ENCODE measurements at regions not wholly inside any gene's neighbourhood (a gene's known extent, or its start where the extent isn't known, plus 50 kb on each side); places are given as distances from the start of the nearest gene placed in this dataset.

GRCh38 chr11:106280036-106280435 is 202.6 kb downstream of the AASDHPPT start:
- H3K4me1 Mint-ChIP-seq (ENCODE audit: unreplicated experiment) = no peaks in the 10 kb centered on the region
- TF ChIP-seq CTCF (IDR thresholded peaks at IDR 0.05; ENCODE audit: unreplicated experiment) = no peak
- no peaks in the 10 kb centered on the region for H3K36me3 Mint-ChIP-seq (ENCODE audit: low read depth, unreplicated experiment)
- no peak overlapping the region for H3K4me3 Mint-ChIP-seq (ENCODE audit: unreplicated experiment)
- no peak for DNase-seq (ENCODE audit: low spot score)
- no peaks in the 10 kb centered on the region for H3K27me3 Mint-ChIP-seq (ENCODE audit: unreplicated experiment)
- no peak overlapping the region for H3K27ac Mint-ChIP-seq (ENCODE audit: unreplicated experiment)
- H3K9me3 Mint-ChIP-seq (ENCODE audit: unreplicated experiment) = no peaks in the 10 kb centered on the region

GRCh38 chr11:106281455-106282173 is 204.2 kb downstream of the AASDHPPT start:
- DNase-seq (ENCODE audit: low spot score) = no peak
- Mint-ChIP-seq H3K4me3 (ENCODE audit: unreplicated experiment) (no peak overlapping the region), H3K27ac (ENCODE audit: unreplicated experiment) (no peak overlapping the region), H3K27me3 (ENCODE audit: unreplicated experiment) (no peaks in the 10 kb centered on the region), H3K4me1 (ENCODE audit: unreplicated experiment) (no peaks in the 10 kb centered on the region), H3K9me3 (ENCODE audit: unreplicated experiment) (no peaks in the 10 kb centered on the region), H3K36me3 (ENCODE audit: low read depth, unreplicated experiment) (no peaks in the 10 kb centered on the region)
- TF ChIP-seq CTCF (IDR thresholded peaks at IDR 0.05; ENCODE audit: unreplicated experiment) = no peak

- Mint-ChIP-seq H3K36me3 (ENCODE audit: low read depth, unreplicated experiment) (no peaks in the 10 kb centered on the region), H3K4me1 (ENCODE audit: unreplicated experiment) (no peaks in the 10 kb centered on the region), H3K9me3 (ENCODE audit: unreplicated experiment) (no peaks in the 10 kb centered on the region), H3K27me3 (ENCODE audit: unreplicated experiment) (no peaks in the 10 kb centered on the region), H3K27ac (ENCODE audit: unreplicated experiment) (no peak overlapping the region), H3K4me3 (ENCODE audit: unreplicated experiment) (no peak overlapping the region)
- TF ChIP-seq CTCF (IDR thresholded peaks at IDR 0.05; ENCODE audit: unreplicated experiment) = no peak
- DNase-seq (ENCODE audit: low spot score) = no peak
Observed at GRCh38 chr11:106286881-106287504, 209.5 kb downstream of the AASDHPPT start.

- DNase-seq (ENCODE audit: low spot score) = no peak
- H3K4me3 Mint-ChIP-seq (ENCODE audit: unreplicated experiment) = no peak overlapping the region
- no peaks in the 10 kb centered on the region for H3K36me3 Mint-ChIP-seq (ENCODE audit: low read depth, unreplicated experiment)
- no peak overlapping the region for H3K27ac Mint-ChIP-seq (ENCODE audit: unreplicated experiment)
- H3K27me3 Mint-ChIP-seq (ENCODE audit: unreplicated experiment) = no peaks in the 10 kb centered on the region
- H3K9me3 Mint-ChIP-seq (ENCODE audit: unreplicated experiment) = no peaks in the 10 kb centered on the region
- H3K4me1 Mint-ChIP-seq (ENCODE audit: unreplicated experiment) = no peaks in the 10 kb centered on the region
- TF ChIP-seq CTCF (IDR thresholded peaks at IDR 0.05; ENCODE audit: unreplicated experiment) = no peak
Observed at GRCh38 chr11:106288057-106288456, 210.6 kb downstream of the AASDHPPT start.

- Mint-ChIP-seq H3K27me3 (ENCODE audit: unreplicated experiment) (no peaks in the 10 kb centered on the region), H3K36me3 (ENCODE audit: low read depth, unreplicated experiment) (no peaks in the 10 kb centered on the region), H3K27ac (ENCODE audit: unreplicated experiment) (no peak overlapping the region), H3K4me3 (ENCODE audit: unreplicated experiment) (no peak overlapping the region), H3K9me3 (ENCODE audit: unreplicated experiment) (no peaks in the 10 kb centered on the region), H3K4me1 (ENCODE audit: unreplicated experiment) (no peaks in the 10 kb centered on the region)
- TF ChIP-seq CTCF (IDR thresholded peaks at IDR 0.05; ENCODE audit: unreplicated experiment) = no peak
- no peak for DNase-seq (ENCODE audit: low spot score)
Observed at GRCh38 chr11:106288822-106289387, 211.4 kb downstream of the AASDHPPT start.

Measured in endothelial cell (in vitro differentiated cells).